ENCODE measurements at regions not wholly inside any gene's neighbourhood (a gene's known extent, or its start where the extent isn't known, plus 50 kb on each side); places are given as distances from the start of the nearest gene placed in this dataset.
"Not testable (repeated sequence)": the region's sequence is repeated elsewhere in the genome, so short reads cannot be mapped to it uniquely, and the experiment has no call there.

GRCh38 chr6:163741743-163742363 is 327.3 kb downstream of the QKI start:
- DNase-seq (ENCODE audit: low read depth in 2 of 2) = no peak

GRCh38 chr6:163741342-163741741 is 326.8 kb downstream of the QKI start:
- no peak for DNase-seq (ENCODE audit: low read depth in 2 of 2)

GRCh38 chr6:163739966-163740365 is 325.4 kb downstream of the QKI start:
- no peak for DNase-seq (ENCODE audit: low read depth in 2 of 2)

- no peak for DNase-seq (ENCODE audit: low read depth in 2 of 2)
Observed at GRCh38 chr6:163739408-163739725, 324.8 kb downstream of the QKI start.

GRCh38 chr6:163738725-163739407 is 324.3 kb downstream of the QKI start:
- DNase-seq (ENCODE audit: low read depth in 2 of 2) = no peak

GRCh38 chr6:163738304-163738703 is 323.8 kb downstream of the QKI start:
- DNase-seq (ENCODE audit: low read depth in 2 of 2) = no peak

- no peak for DNase-seq (ENCODE audit: low read depth in 2 of 2)
Observed at GRCh38 chr6:163735076-163735475, 320.6 kb downstream of the QKI start.

GRCh38 chr6:163733061-163733460 is 318.5 kb downstream of the QKI start:
- no peak for DNase-seq (ENCODE audit: low read depth in 2 of 2)

- no peak for DNase-seq (ENCODE audit: low read depth in 2 of 2)
Observed at GRCh38 chr6:163732479-163732878, 318.0 kb downstream of the QKI start.

- DNase-seq (ENCODE audit: low read depth in 2 of 2) = not testable (repeated sequence)
Observed at GRCh38 chr6:163732014-163732351, 317.5 kb downstream of the QKI start.

GRCh38 chr6:163731215-163732013 is 316.9 kb downstream of the QKI start:
- no peak for DNase-seq (ENCODE audit: low read depth in 2 of 2)

- DNase-seq (ENCODE audit: low read depth in 2 of 2) = no peak
Observed at GRCh38 chr6:163730246-163731210, 316.0 kb downstream of the QKI start.

- no peak for DNase-seq (ENCODE audit: low read depth in 2 of 2)
Observed at GRCh38 chr6:163729127-163729872, 314.8 kb downstream of the QKI start.

GRCh38 chr6:163728442-163729126 is 314.1 kb downstream of the QKI start:
- DNase-seq (ENCODE audit: low read depth in 2 of 2) = no peak

- DNase-seq (ENCODE audit: low read depth in 2 of 2) = no peak
Observed at GRCh38 chr6:163726037-163726695, 311.6 kb downstream of the QKI start.

- DNase-seq (ENCODE audit: low read depth in 2 of 2) = no peak
Observed at GRCh38 chr6:163725008-163725941, 310.8 kb downstream of the QKI start.

GRCh38 chr6:163724196-163724595 is 309.7 kb downstream of the QKI start:
- DNase-seq (ENCODE audit: low read depth in 2 of 2) = no peak

GRCh38 chr6:163723759-163724158 is 309.2 kb downstream of the QKI start:
- DNase-seq (ENCODE audit: low read depth in 2 of 2) = no peak
